GM23338 (cell line): ENCODE measurements at regions not wholly inside any gene's neighbourhood (a gene's known extent, or its start where the extent isn't known, plus 50 kb on each side); places are given as distances from the start of the nearest gene placed in this dataset.

Experiments used
- ATAC-seq: fragments of 200-7000 bp; cut with Tn5 transposase; 3 replicates; pipeline ENCODE4 v1.9.1; 2020
- DNase-seq: peaks from one replicate; pipeline ENCODE4 v3.0.0-alpha.2; 2015; ENCODE audit warnings: low spot score
- H2AFZ ChIP-seq: fragments of 200-600 bp; sonication (generic); 2 replicates; pipeline ENCODE4 v1.8.0; 2016; ENCODE audit warnings: antibody characterized with exemption, mild to moderate bottlenecking, moderate library complexity
- H3F3A ChIP-seq: fragments of 200-600 bp; sonication (generic); replicated peaks from 2 replicates; pipeline ENCODE4 v1.8.0; 2017; ENCODE audit warnings: antibody characterized with exemption, mixed run types, low read depth
- H3K27ac ChIP-seq: fragments of 200-600 bp; sonication (generic); 2 replicates; pipeline ENCODE4 v1.6.1; 2016; ENCODE audit warnings: low read depth
- H3K27me3 ChIP-seq: fragments of 200-600 bp; sonication (generic); 2 replicates; pipeline ENCODE4 v1.8.0; 2016; ENCODE audit warnings: mild to moderate bottlenecking, mixed run types, moderate library complexity; ENCODE audit not compliant: insufficient read depth
- H3K36me3 ChIP-seq: fragments of 200-600 bp; sonication (generic); 2 replicates; pipeline ENCODE4 v1.8.0; 2016; ENCODE audit warnings: mild to moderate bottlenecking; ENCODE audit not compliant: insufficient read depth
- H3K4me1 ChIP-seq: fragments of 200-600 bp; sonication (generic); 2 replicates; pipeline ENCODE4 v1.8.0; 2016; ENCODE audit warnings: mild to moderate bottlenecking, moderate library complexity; ENCODE audit not compliant: insufficient read depth
- H3K4me2 ChIP-seq: fragments of 200-600 bp; sonication (generic); 2 replicates; pipeline ENCODE4 v1.7.1; 2017; ENCODE audit warnings: mixed run types
- H3K4me3 ChIP-seq: fragments of 200-600 bp; sonication (generic); 2 replicates; pipeline ENCODE4 v1.6.1; 2016; ENCODE audit warnings: mixed run types
- H3K79me2 ChIP-seq: fragments of 200-600 bp; sonication (generic); replicated peaks from 2 replicates; pipeline ENCODE4 v1.8.0; 2017; ENCODE audit warnings: mild to moderate bottlenecking; ENCODE audit not compliant: insufficient read depth
- H3K9me2 ChIP-seq: fragments of 200-600 bp; sonication (generic); 2 replicates; pipeline ENCODE4 v1.8.0; 2017; ENCODE audit not compliant: insufficient read depth
- H4K20me1 ChIP-seq: fragments of 200-600 bp; sonication (generic); replicated peaks from 2 replicates; pipeline ENCODE4 v1.8.0; 2017; ENCODE audit warnings: mild to moderate bottlenecking; ENCODE audit not compliant: insufficient read depth
- H3K27ac Mint-ChIP-seq: 2 replicates; pipeline ENCODE4 v1.8.0; 2020; ENCODE audit warnings: inconsistent platforms, mild to moderate bottlenecking, moderate library complexity, mixed read lengths
- H3K27me3 Mint-ChIP-seq: 3 replicates; pipeline ENCODE4 v1.8.0; 2022; ENCODE audit warnings: low read depth, mild to moderate bottlenecking, moderate library complexity, mixed read lengths, inconsistent platforms; ENCODE audit not compliant: insufficient read depth, poor library complexity
- H3K36me3 Mint-ChIP-seq: 3 replicates; pipeline ENCODE4 v1.8.0; 2021; ENCODE audit warnings: low read depth, mild to moderate bottlenecking, inconsistent platforms, moderate library complexity, mixed read lengths
- H3K4me1 Mint-ChIP-seq: 3 replicates; pipeline ENCODE4 v1.8.0; 2020; ENCODE audit warnings: mild to moderate bottlenecking, inconsistent platforms, mixed read lengths
- H3K4me3 Mint-ChIP-seq: 3 replicates; pipeline ENCODE4 v1.8.0; 2021; ENCODE audit warnings: moderate library complexity, mild to moderate bottlenecking, inconsistent platforms, mixed read lengths
- H3K9me3 Mint-ChIP-seq: 3 replicates; pipeline ENCODE4 v1.8.0; 2020; ENCODE audit warnings: moderate library complexity, mild to moderate bottlenecking, inconsistent platforms, mixed read lengths
- ETS1 ChIP-seq: IDR thresholded peaks from 2 replicates; pipeline ENCODE4 v1.6.1; 2016; ENCODE audit warnings: antibody characterized with exemption
- EZH2 ChIP-seq: fragments of 200-600 bp; sonication (generic); IDR thresholded peaks from one replicate; pipeline ENCODE4 v1.8.0; 2017; ENCODE audit warnings: antibody characterized with exemption, mild to moderate bottlenecking, low read depth; ENCODE audit not compliant: unreplicated experiment
- EZH2phosphoT487 ChIP-seq: fragments of 200-600 bp; sonication (generic); IDR thresholded peaks from one replicate; pipeline ENCODE4 v1.8.1; 2018; ENCODE audit warnings: antibody characterized with exemption; ENCODE audit not compliant: unreplicated experiment
- POLR2AphosphoS5 ChIP-seq: IDR thresholded peaks from 2 replicates; pipeline ENCODE4 v1.6.1; 2016; ENCODE audit warnings: antibody characterized with exemption, low read depth
- STAT1 ChIP-seq: IDR thresholded peaks from one replicate; pipeline ENCODE4 v1.6.1; 2016; ENCODE audit warnings: antibody characterized with exemption; ENCODE audit not compliant: unreplicated experiment
- ZNF114 ChIP-seq: fragments of 250-450 bp; sonication (Bioruptor Pico); IDR thresholded peaks from 2 replicates; pipeline ENCODE4 v1.5.0; 2020; ENCODE audit warnings: mild to moderate bottlenecking, moderate library complexity
- ZNF331 ChIP-seq: fragments of 250-450 bp; sonication (Bioruptor Pico); IDR thresholded peaks from 2 replicates; pipeline ENCODE4 v1.5.0; 2020; ENCODE audit warnings: low read depth, mild to moderate bottlenecking, moderate library complexity
- TF ChIP-seq, protein P1 (sequence below), 2 experiments: fragments of 200-600 bp in 1 of 2; sonication (generic) in 1 of 2; conservative IDR thresholded peaks; 2 replicates each; pipeline versions ENCODE4 v1.5.1 to v1.6.1; 2016 to 2017; ENCODE audit warnings: antibody characterized with exemption in 2 of 2, low read depth in 2 of 2, mild to moderate bottlenecking in 2 of 2, moderate library complexity in 1 of 2
- TF ChIP-seq, protein P2 (sequence below): fragments of 250-450 bp; sonication (Bioruptor Pico); IDR thresholded peaks from 2 replicates; pipeline ENCODE4 v1.5.0; 2020; ENCODE audit warnings: mild to moderate bottlenecking, moderate library complexity

GRCh38 chr1:60244906-60245305 lies 171.3 kb upstream of the C1orf87 start:
- no peaks in the 10 kb centered on the region for H3F3A ChIP-seq
- no peak overlapping the region for H3K4me2 ChIP-seq
- H3K9me3 Mint-ChIP-seq, result no peaks in the 10 kb centered on the region
- DNase-seq (no peak), ATAC-seq (no peak)
- H3K36me3 ChIP-seq, result no peaks in the 10 kb centered on the region
- no peaks in the 10 kb centered on the region for H3K79me2 ChIP-seq
- no peaks in the 10 kb centered on the region for H3K4me1 Mint-ChIP-seq
- H3K27ac Mint-ChIP-seq, result no peak overlapping the region
- H3K4me1 ChIP-seq, result no peaks in the 10 kb centered on the region
- H3K4me3 Mint-ChIP-seq, result no peak overlapping the region
- no peak overlapping the region for H2AFZ ChIP-seq
- no peak overlapping the region for H3K27ac ChIP-seq
- no peak overlapping the region for H3K4me3 ChIP-seq
- TF ChIP-seq STAT1 (no peak), POLR2AphosphoS5 (no peak), ZNF114 (CRISPR knock-in tag) (no peak), EZH2phosphoT487 (no peak), ETS1 (no peak), ZNF331 (CRISPR knock-in tag) (no peak), EZH2 (no peak)
- TF ChIP-seq, protein P1, sequence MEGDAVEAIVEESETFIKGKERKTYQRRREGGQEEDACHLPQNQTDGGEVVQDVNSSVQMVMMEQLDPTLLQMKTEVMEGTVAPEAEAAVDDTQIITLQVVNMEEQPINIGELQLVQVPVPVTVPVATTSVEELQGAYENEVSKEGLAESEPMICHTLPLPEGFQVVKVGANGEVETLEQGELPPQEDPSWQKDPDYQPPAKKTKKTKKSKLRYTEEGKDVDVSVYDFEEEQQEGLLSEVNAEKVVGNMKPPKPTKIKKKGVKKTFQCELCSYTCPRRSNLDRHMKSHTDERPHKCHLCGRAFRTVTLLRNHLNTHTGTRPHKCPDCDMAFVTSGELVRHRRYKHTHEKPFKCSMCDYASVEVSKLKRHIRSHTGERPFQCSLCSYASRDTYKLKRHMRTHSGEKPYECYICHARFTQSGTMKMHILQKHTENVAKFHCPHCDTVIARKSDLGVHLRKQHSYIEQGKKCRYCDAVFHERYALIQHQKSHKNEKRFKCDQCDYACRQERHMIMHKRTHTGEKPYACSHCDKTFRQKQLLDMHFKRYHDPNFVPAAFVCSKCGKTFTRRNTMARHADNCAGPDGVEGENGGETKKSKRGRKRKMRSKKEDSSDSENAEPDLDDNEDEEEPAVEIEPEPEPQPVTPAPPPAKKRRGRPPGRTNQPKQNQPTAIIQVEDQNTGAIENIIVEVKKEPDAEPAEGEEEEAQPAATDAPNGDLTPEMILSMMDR (conservative IDR thresholded peaks at IDR 0.05; ENCODE audit: low read depth in 2 of 2), result no peak
- TF ChIP-seq, protein P2, sequence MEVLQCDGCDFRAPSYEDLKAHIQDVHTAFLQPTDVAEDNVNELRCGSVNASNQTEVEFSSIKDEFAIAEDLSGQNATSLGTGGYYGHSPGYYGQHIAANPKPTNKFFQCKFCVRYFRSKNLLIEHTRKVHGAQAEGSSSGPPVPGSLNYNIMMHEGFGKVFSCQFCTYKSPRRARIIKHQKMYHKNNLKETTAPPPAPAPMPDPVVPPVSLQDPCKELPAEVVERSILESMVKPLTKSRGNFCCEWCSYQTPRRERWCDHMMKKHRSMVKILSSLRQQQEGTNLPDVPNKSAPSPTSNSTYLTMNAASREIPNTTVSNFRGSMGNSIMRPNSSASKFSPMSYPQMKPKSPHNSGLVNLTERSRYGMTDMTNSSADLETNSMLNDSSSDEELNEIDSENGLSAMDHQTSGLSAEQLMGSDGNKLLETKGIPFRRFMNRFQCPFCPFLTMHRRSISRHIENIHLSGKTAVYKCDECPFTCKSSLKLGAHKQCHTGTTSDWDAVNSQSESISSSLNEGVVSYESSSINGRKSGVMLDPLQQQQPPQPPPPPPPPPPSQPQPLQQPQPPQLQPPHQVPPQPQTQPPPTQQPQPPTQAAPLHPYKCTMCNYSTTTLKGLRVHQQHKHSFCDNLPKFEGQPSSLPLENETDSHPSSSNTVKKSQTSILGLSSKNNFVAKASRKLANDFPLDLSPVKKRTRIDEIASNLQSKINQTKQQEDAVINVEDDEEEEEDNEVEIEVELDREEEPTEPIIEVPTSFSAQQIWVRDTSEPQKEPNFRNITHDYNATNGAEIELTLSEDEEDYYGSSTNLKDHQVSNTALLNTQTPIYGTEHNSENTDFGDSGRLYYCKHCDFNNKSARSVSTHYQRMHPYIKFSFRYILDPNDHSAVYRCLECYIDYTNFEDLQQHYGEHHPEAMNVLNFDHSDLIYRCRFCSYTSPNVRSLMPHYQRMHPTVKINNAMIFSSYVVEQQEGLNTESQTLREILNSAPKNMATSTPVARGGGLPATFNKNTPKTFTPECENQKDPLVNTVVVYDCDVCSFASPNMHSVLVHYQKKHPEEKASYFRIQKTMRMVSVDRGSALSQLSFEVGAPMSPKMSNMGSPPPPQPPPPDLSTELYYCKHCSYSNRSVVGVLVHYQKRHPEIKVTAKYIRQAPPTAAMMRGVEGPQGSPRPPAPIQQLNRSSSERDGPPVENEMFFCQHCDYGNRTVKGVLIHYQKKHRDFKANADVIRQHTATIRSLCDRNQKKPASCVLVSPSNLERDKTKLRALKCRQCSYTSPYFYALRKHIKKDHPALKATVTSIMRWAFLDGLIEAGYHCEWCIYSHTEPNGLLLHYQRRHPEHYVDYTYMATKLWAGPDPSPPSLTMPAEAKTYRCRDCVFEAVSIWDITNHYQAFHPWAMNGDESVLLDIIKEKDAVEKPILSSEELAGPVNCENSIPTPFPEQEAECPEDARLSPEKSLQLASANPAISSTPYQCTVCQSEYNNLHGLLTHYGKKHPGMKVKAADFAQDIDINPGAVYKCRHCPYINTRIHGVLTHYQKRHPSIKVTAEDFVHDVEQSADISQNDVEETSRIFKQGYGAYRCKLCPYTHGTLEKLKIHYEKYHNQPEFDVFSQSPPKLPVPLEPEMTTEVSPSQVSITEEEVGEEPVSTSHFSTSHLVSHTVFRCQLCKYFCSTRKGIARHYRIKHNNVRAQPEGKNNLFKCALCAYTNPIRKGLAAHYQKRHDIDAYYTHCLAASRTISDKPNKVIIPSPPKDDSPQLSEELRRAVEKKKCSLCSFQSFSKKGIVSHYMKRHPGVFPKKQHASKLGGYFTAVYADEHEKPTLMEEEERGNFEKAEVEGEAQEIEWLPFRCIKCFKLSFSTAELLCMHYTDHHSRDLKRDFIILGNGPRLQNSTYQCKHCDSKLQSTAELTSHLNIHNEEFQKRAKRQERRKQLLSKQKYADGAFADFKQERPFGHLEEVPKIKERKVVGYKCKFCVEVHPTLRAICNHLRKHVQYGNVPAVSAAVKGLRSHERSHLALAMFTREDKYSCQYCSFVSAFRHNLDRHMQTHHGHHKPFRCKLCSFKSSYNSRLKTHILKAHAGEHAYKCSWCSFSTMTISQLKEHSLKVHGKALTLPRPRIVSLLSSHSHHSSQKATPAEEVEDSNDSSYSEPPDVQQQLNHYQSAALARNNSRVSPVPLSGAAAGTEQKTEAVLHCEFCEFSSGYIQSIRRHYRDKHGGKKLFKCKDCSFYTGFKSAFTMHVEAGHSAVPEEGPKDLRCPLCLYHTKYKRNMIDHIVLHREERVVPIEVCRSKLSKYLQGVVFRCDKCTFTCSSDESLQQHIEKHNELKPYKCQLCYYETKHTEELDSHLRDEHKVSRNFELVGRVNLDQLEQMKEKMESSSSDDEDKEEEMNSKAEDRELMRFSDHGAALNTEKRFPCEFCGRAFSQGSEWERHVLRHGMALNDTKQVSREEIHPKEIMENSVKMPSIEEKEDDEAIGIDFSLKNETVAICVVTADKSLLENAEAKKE (CRISPR knock-in tag), result no peak
- H3K36me3 Mint-ChIP-seq, result no peaks in the 10 kb centered on the region
- H3K27me3 ChIP-seq, result no peaks in the 10 kb centered on the region
- H3K27me3 Mint-ChIP-seq, result no peaks in the 10 kb centered on the region
- no peaks in the 10 kb centered on the region for H3K9me2 ChIP-seq
- 0 out of 2 replicates have a peak, but pooled peaks cover 2% of the 10 kb centered on the region for H4K20me1 ChIP-seq
